Kidney tubule cell (primary cell): ENCODE measurements at regions not wholly inside any gene's neighbourhood (a gene's known extent, or its start where the extent isn't known, plus 50 kb on each side); places are given as distances from the start of the nearest gene placed in this dataset.
"Not testable (repeated sequence)": the region's sequence is repeated elsewhere in the genome, so short reads cannot be mapped to it uniquely, and the experiment has no call there.

Experiments used
- DNase-seq: peaks from one replicate; pipeline ENCODE4 v3.0.0-alpha.2; 2018; ENCODE audit warnings: low spot score

GRCh38 chr1:102174259-102174863, 177.6 kb upstream of the OLFM3 start:
- peak; percentile 6 for DNase-seq

DNA sequence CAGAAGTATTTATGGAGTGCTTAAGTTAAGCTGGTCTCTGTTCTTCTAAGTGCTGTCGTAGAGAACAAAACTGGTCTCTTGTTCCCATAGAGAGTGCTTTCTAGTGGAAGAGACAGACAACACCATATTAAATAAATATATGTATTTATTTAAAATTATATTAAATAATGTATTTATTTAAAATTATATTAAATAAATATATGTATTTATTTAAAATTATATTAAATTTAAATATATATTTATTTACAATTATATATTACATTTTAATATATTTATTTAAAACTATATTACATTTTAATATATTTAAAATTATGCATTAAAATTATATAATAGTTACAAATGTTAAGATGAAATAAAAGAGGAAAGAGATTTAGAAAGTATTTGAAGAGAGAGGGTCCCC, 175.5 kb upstream of the OLFM3 start:
- DNase-seq, result no peak

DNA sequence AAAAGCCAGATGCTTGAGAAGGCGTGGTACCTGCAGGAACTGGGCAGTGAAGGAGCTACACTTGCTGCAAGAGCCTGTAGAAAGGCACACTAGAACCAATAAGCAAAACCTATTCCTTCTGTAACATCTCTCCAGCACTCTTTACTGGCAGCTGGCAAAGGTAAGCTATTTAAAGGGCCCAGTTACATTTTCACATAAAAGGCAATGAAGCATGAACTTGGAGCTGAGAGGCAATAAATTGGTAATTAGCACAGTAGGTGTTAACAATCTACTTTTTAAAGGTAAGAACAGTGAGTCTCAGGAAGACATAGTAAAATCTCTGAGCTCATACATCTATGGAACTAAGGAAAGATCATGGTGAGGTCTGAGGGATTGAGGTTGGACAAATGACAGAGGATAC, 167.1 kb upstream of the OLFM3 start:
- no peak for DNase-seq

DNA sequence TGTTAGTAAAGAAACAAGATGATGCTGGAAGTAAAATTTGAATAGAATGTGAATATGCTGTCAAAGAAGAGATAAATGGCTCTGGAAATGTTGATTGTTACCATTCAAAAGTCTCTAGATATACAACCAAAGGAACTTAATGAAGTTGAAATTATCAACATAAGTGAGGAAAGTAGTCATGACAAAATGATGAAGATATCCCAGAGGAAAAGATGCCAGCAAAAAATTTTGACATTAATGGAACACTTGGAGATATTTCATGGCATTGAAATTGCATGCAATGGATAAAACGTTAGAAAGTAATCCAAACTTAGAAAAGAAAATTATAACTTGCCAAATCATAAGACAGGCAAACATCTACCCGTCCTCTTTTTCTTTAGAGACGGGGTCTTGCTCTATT, 154.5 kb upstream of the OLFM3 start:
- DNase-seq, result no peak

- DNase-seq, result no peak
Measured at GRCh38 chr1:102120910-102121309, 124.2 kb upstream of the OLFM3 start.

DNA sequence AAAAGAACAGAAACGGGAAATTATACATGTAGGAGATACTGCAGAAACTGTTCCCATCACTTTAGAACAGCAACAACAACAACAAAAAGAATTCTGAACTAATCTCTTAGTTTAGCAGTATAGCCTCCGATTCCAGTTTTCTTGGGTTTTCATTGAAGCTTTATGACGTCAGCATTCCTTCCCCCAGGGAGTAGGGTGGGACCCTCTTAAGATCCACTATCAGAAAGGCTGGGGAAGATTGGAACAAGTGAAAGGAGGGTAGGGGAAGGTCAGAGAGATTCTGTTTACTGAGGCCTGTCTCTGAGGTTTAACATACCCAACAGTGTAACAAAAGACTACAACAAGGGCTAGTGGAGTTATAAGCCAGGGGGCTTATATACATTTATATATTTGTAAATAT, 121.4 kb upstream of the OLFM3 start:
- DNase-seq, result no peak

- no peak for DNase-seq
Measured at GRCh38 chr1:102110586-102110985, 113.9 kb upstream of the OLFM3 start.

DNA sequence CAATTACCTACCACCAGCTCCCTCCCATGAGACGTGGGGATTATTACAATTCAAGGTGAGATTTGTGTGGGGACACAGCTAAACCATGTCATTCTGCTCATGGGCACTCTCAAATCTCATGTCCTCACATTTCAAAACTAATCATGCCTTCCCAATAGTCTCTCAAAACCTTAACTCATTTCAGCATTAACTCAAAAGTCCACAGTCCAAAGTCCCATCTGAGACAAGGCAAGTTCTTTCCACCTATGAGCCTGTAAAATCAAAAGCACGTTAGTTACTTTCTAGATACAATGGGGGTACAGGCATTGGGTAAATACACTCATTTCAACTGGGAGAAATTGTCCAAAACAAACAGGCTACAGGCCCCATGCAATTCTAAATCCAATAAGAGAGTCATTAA, 112.8 kb upstream of the OLFM3 start:
- DNase-seq, result not testable (repeated sequence)

DNA sequence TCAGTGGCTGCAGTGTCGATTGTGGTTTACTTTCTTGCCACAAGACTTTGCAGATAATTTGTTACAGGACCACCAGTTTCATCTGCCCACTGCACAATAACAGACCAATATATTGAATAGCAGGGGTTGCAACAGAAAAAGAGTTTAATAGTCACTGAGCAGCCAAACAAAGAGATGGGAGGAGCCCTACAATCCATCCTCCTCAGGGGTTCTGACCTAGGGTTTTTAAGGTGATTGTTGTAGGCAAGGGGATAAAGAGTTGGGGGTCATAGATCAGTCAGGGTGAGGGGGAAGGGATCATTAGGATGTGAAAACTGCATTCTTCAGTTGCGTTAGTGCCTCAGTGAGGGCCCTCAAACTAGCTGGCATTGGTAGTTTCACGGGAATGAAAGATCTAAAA, 110.7 kb upstream of the OLFM3 start:
- DNase-seq, result no peak

GRCh38 chr1:102105931-102106550, 109.3 kb upstream of the OLFM3 start:
- DNase-seq, result no peak

DNA sequence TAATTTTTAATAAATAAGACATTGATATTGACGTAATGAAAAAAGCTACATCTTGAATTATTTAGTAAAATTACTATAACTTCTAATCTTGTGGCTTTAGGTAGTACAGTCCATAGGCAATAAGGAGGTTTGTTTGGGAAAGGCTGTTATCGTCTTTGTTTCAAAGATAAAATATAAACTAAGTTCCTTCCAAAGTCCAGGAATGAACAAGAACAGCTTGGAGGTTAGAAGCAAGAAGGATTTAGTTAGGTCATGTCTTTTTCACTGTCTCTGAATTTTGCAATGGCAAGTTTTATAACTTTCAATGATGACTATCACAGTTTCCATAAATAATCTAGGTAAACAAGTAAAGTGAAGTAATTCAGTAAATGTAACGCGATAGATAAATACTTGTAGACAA, 106.9 kb upstream of the OLFM3 start:
- DNase-seq, result no peak

DNA sequence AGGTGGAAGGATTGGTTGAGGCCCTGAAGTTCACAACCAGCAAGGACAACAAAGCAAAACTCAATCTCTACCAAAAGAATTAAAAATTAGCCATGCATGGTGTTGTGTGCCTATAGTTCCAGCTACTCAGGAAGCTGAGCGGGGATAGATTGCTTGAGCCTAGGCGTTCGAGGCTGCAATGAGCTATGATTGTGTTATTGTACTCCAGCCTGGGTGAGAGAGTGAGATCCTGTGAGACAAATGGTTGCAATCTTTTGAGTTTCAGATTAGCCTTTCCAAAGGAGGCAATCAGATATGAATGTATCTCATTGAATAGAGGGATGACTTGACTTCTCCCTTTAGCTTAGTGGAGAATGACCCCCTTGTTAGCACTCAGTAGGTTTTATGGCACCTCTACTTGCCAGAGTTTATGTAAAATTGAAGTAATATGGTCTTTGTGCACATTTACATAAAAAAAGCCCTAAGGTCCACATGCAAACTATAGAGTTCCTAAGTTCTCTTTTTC, 105.6 kb upstream of the OLFM3 start:
- DNase-seq, result no peak

GRCh38 chr1:102100666-102101065, 103.9 kb upstream of the OLFM3 start:
- no peak for DNase-seq

DNA sequence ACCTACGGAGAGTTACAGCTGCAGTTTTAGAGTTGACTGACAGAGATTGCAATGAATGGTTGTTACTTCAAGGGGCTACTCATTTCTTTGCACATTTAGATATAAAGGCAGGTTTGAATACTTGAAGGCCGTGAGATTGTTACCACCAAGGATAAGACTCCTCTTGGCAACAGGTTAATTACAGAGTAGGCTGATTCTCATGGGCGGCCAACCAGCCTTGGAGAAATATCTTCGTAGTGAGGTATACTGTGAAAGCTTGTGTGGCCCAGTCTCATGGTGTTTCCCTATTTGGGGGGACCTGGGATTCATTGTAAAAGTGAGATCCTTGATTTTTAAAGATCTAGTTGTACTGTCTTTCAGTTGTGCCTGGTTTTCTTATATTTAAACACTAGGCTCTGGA, 103.2 kb upstream of the OLFM3 start:
- DNase-seq, result peak; percentile 75

GRCh38 chr1:102098536-102098935, 101.8 kb upstream of the OLFM3 start:
- DNase-seq, result peak; percentile 51

- DNase-seq, result no peak
Measured at GRCh38 chr1:102098081-102098480, 101.4 kb upstream of the OLFM3 start.

GRCh38 chr1:102097451-102097850, 100.7 kb upstream of the OLFM3 start:
- DNase-seq, result no peak

GRCh38 chr1:102096162-102096561, 99.4 kb upstream of the OLFM3 start:
- DNase-seq, result no peak

- no peak for DNase-seq
Measured at GRCh38 chr1:102089791-102090190, 93.1 kb upstream of the OLFM3 start.

DNA sequence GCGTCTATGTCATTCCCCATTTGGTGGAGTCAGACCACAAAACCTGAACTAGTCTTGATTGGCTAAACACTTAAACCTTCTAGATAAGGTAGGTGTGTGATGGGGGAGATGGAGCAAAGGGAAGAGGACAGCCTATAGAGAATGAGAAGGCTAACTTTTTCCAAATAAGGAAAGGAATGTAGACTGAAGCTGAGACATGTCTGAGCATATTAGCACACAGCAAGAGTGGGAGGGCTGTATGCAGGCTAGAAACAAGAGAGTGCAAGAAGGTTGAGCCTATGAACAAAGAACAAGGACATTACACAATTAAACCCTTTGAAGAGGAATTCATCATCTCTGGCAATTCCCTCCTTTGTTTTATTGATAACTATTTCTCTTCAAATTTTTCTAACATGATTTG, 89.2 kb upstream of the OLFM3 start:
- DNase-seq, result no peak

DNA sequence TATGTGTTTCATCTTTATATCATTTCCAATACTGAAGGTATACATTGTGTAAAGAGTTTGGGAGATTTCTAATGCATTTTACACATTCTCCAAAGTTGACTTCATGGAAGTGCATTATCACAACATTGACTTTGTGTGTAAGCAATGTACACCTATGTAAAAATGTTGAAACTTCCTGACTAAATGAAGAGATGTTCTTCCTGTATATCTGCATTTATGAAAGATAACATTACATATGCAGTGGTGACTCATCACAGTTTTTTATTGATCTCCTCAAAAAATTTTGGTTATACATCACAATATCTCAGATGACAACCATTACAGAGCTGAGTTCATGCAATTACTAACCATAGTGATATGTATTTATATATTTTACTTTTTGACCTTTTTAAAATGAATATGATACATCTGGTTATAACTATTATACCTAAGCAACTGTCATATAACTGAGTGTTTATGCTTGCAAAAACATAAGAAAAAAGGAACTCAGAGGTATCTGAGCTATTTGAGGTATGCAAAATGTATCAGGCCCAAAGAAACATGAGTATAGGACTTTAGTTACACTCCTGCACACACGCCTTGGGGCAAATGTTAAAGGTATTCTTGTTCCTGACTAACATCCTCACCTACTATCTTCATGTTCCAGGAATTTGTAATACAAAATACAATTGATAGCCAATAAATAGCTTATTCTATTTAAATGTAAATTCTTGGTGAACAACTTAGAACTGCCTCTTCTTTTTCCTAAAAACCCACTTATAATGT, 88.2 kb upstream of the OLFM3 start:
- no peak for DNase-seq

DNA sequence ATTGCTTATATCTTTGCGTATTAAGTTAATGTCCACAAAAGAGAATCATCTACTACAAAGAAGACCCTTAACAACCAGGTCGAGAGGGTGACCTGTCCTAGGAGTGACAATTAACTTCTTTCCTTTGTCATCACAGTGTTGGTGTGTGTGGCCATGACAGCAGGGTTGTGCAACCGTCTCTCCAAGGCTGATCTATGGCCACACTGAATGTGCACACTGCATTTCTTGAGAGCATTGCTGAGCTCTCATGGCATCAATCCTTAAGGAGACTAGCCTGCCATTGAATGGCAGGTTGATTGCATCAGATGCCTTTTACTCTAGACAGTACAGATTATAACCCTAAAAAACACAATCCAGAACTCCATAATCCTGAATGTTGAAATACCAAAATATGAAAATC, 86.5 kb upstream of the OLFM3 start:
- DNase-seq, result no peak

DNA sequence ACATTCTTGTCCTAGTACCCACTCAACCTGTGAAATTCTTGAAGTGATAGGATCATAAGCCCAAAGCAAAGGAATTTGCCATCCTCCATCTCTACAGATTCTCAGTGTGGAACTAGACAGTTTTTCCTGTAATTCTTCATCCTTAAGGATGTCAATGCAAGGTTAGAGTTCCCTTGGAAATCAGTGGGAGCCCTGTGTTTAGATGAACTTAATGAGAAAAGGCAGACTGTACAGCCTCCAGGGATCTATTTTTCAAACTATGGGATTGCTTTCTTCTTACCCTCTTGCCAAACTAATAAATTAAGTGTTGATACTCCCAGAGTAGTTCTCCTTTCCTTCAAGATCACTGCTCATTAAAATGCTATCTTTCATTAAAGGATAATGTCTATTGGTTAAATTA, 78.1 kb upstream of the OLFM3 start:
- no peak for DNase-seq
